Left lobe of liver (tissue), 2 donors: ENCODE measurements at regions not wholly inside any gene's neighbourhood (a gene's known extent, or its start where the extent isn't known, plus 50 kb on each side); places are given as distances from the start of the nearest gene placed in this dataset.

Experiments
- ATAC-seq: fragments of 200-7000 bp; cut with Tn5 transposase; one replicate; pipeline ENCODE4 v1.9.1; 2020; ENCODE audit warnings: mild to moderate bottlenecking, moderate library complexity
- DNase-seq: peaks from one replicate; pipeline ENCODE4 v3.0.0-alpha.2; 2020; ENCODE audit warnings: low spot score
- donor health status: DM: no; HTN: no; CAD: no; lungs with moderate emphysema.
- donor health status: DM: no; HTN: yes; CAD: no.

- no peak for ATAC-seq
- no peak for DNase-seq
Observed at GRCh38 chr15:70272565-70273355, 175.0 kb upstream of the TLE3 start.

GRCh38 chr15:70271422-70272088, 173.8 kb upstream of the TLE3 start:
- ATAC-seq: no peak
- DNase-seq: no peak

DNA sequence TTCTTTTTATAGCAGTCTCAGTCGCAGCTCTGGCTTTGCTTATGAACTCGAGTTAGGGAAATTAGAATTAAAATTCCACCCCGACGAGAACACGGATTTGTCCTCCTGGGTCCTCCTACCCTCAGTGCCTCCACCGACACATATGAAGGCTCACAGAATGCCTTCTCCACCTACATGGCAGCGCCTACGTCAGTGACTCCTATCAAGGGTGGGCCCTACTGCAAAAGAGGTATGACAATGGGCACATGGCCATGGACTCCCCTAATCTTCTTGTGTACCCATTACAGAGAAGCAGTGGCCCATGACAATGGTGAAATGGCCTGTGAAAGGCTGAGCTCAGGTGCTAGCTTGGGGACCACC, 173.0 kb upstream of the TLE3 start:
- DNase-seq (no peak), ATAC-seq (no peak)

DNA sequence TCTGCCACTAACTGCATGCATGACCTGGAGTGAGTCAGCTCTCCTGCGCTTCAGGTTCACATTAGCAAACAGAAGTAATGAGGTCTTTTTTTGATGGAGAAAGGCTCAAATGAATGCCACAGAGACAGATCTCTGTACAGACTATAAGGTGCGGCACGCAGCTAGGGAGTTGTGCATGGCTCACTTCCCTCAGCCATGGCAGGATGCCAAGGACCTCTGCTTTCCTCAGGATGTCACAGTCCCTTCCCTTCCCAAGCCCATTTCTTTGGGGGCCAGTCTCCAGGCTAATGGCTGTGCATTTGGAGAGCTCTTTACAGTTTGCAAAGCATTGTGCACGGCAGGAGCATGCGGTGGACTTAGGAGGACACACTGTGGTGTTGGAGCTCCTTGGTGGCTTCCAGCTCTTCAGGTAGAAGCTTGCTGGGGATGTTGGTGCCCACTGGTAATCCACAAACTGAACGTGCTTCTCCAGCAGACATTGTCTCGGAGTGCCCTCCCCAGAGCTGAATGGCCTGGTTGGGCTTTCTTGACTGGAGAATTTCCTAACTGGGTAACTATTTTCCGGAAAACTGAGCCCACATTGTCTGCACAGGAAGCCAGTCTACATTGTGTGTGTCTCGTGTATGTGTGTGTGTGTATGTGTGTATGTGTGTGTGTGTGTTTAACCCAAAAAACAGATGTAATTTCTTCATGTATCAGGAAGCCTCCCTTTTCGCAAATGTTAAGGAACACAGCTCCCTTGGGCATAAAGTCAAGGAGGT, 172.5 kb upstream of the TLE3 start:
- peak; percentile 41 for ATAC-seq

GRCh38 chr15:70269311-70269911, 171.7 kb upstream of the TLE3 start:
- no peak for DNase-seq
- ATAC-seq: no peak

More for the DNA sequence above, 172.5 kb upstream of the TLE3 start:
- no peak for DNase-seq

DNA sequence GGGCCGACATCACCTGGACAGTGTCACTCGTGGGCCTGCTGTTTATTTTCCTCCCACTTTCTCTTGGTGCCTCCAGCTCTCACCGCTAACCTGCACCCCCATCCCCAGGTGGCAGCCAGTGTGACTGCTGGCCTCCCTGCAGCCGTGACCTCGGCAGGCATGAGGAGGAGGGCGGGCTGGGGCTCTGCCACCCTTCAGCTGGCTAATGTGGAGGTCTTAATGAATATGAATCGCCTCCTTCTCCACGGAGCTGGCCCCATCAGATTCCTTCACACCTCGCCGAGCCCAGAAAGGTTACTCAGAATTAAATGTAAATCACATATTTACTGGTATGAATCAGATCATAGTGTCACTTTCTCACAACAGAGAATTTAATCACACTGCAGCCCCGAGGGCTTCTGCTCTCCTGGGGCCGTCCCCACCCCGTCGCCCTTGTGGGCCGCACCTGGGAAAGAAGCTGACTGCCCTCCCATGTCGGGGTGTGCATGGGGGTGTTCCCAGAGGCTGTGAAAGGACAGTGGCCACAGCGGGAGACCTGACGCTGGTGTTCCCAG, 171.1 kb upstream of the TLE3 start:
- no peak for ATAC-seq
- no peak for DNase-seq

DNA sequence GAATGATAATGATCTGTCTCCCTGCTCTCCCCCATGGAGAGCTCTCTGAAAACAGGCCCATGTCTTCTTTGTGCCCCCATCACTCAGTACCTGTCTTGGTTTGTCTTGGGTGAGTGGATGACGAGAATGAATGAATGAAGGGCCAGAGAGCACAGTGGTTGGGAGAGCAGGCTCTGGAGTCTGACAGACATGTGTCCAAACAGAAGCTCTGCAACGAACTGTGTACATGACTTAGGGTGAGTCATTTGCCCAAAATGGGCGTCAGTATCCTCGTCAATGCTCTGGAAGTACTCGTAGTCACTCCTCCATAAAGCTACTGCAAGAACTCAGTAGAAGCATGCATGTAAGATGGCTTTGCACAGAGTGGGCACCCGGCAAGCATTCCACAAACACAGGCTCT, 170.2 kb upstream of the TLE3 start:
- ATAC-seq: no peak

GRCh38 chr15:70267306-70267705, 169.6 kb upstream of the TLE3 start:
- DNase-seq: no peak
- no peak for ATAC-seq

More for the DNA sequence above, 170.2 kb upstream of the TLE3 start:
- DNase-seq: no peak

GRCh38 chr15:70266412-70267121, 168.8 kb upstream of the TLE3 start:
- ATAC-seq: peak; percentile 51

GRCh38 chr15:70265986-70266385, 168.3 kb upstream of the TLE3 start:
- ATAC-seq (no peak), DNase-seq (no peak)

More at GRCh38 chr15:70266412-70267121, 168.8 kb upstream of the TLE3 start:
- DNase-seq: no peak

DNA sequence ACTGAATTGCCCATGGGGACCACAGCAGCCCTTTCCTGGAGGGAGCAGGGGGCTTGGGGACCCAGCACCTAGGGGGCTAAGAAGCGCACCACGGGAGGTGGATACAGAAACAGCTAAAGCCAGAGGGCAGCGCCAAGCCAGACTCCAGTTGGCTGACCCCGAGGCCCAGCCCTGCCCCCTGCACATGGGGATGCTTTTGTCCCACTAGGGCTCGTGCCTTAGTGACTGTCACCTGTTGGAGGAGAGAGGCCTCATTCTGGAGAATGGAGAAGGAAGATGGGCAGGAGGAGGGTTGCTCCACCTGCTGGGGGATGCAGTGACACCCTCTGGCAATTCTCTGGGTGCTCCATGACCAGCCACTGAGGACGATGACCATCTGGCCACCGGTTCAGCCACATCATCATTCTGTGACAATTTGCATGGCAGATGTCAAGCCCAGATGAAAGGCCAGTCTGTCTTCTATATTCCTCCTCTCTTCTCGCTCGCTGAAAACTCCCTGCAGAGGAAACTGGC, 167.8 kb upstream of the TLE3 start:
- peak; percentile 39 for ATAC-seq
- no peak for DNase-seq

GRCh38 chr15:70264738-70265465, 167.2 kb upstream of the TLE3 start:
- ATAC-seq: no peak
- DNase-seq: no peak

- DNase-seq (no peak), ATAC-seq (peak; percentile 15)
Observed at GRCh38 chr15:70264014-70264582, 166.4 kb upstream of the TLE3 start.

DNA sequence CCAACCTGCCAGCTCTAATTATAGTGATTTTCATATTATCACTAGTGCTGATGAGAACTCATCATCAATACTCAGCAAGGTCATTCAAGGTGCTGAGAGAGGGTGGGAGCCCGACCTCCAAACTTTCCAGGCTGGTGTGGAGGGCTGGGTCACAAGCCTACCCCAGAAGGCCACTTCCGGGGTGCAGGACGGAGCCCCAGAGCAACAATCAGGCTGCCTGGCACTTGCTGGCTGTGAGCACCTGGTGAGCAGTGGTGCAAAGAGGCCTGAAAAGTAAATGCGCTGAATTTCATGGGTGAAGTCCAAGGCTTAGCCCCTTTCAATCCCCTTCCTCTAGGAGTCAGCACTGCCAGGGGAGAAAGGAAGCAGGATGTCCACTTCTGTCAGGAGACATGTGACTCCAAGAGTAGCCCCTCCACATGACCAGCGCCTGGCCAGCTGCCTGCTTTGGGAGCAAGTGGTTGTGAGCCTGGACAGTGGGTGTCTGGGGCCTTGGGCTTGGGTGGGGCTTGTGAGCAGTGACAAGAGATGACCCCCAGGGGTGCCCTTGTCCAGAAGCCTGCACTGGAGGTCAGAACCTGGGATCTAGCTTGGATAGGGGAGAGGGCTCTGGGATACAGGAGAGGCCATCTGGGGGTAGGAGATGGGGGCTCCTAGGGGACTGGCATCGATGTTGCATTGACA, 165.0 kb upstream of the TLE3 start:
- no peak for ATAC-seq
- DNase-seq: no peak

GRCh38 chr15:70262171-70262570, 164.5 kb upstream of the TLE3 start:
- DNase-seq: no peak
- ATAC-seq: no peak

GRCh38 chr15:70261083-70261482, 163.4 kb upstream of the TLE3 start:
- DNase-seq (no peak), ATAC-seq (no peak)

DNA sequence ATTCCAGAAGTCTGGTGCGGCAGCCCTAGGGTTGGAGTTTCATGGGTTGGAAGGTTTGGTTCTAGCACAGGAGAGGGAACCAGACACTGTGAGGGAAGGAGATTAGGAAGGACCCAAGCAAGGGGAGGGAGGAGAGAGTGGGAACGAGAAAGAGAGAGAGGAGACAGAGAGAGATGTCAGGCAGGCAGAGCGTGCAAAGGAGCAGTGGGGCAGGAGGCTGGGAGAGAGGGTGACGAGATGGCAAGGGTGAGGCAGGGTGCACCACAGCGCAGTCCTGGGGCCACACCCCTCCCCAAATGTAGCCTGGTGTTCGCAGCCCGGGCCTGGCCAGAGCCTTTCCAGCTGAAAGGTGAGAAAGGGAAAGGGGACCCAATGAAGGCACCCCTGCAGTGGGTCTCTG, 162.9 kb upstream of the TLE3 start:
- no peak for DNase-seq
- ATAC-seq: no peak

- DNase-seq (no peak), ATAC-seq (no peak)
Observed at GRCh38 chr15:70259640-70260508, 162.2 kb upstream of the TLE3 start.
